Spleen (tissue), 7 donors: ENCODE measurements at regions not wholly inside any gene's neighbourhood (a gene's known extent, or its start where the extent isn't known, plus 50 kb on each side); places are given as distances from the start of the nearest gene placed in this dataset.

Source experiments
- CTCF ChIP-seq, 11 experiments: fragments of 200-600 bp in 7 of 11; fragments of 450-650 bp in 4 of 11; sonication (generic) in 4 of 11; IDR thresholded peaks in 8 of 11; conservative IDR thresholded peaks in 3 of 11; 1 replicate in 7 of 11; 2 replicates in 4 of 11; pipeline versions ENCODE4 v1.4.0 to v1.8.0; 2016 to 2021; ENCODE audit warnings: antibody characterized with exemption in 11 of 11, inconsistent platforms in 4 of 11, mild to moderate bottlenecking in 1 of 11
- POLR2A ChIP-seq, 3 donors: fragments of 450-650 bp; IDR thresholded peaks; one replicate each; pipeline ENCODE4 v1.5.1; 2017; ENCODE audit warnings: antibody characterized with exemption in 3 of 3, mild to moderate bottlenecking in 1 of 3
- POLR2AphosphoS5 ChIP-seq, 3 donors: sonication (generic); formaldehyde crosslinking; IDR thresholded peaks; one replicate each; pipeline ENCODE4 v1.5.1; 2017; ENCODE audit warnings: antibody characterized with exemption in 3 of 3
- donor health status: DM: no; HTN: no; CAD: no; lungs with moderate emphysema.
- donor health status: DM: no; HTN: no; CAD: no.
- donor health status: DM: no; HTN: no; CAD: no.

- no peak for TF ChIP-seq CTCF (IDR thresholded peaks at IDR 0.05 in 8 of 11, conservative IDR thresholded peaks at IDR 0.05 in 3 of 11)
- no peak for TF ChIP-seq POLR2AphosphoS5 (IDR thresholded peaks at IDR 0.05)
- no peak for TF ChIP-seq POLR2A (IDR thresholded peaks at IDR 0.05)
Measured at GRCh38 chr9:78698371-78698770, 401.4 kb downstream of the PSAT1 start.
